DOHH2 (cell line): ENCODE measurements at regions not wholly inside any gene's neighbourhood (a gene's known extent, or its start where the extent isn't known, plus 50 kb on each side); places are given as distances from the start of the nearest gene placed in this dataset.

ENCODE experiments used
- EZH2phosphoT487 ChIP-seq: fragments of 200-600 bp; sonication (generic); IDR thresholded peaks from 2 replicates; pipeline ENCODE4 v1.6.1; 2017; ENCODE audit warnings: borderline replicate concordance, mild to moderate bottlenecking, antibody characterized with exemption, low read length, moderate library complexity, mixed read lengths
- TF ChIP-seq, protein P1 (sequence below): fragments of 200-600 bp; sonication (generic); IDR thresholded peaks from one replicate; pipeline ENCODE4 v1.5.1; 2014; ENCODE audit warnings: antibody characterized with exemption, mild to moderate bottlenecking, low read depth, low read length; ENCODE audit not compliant: poor library complexity, severe bottlenecking

DNA sequence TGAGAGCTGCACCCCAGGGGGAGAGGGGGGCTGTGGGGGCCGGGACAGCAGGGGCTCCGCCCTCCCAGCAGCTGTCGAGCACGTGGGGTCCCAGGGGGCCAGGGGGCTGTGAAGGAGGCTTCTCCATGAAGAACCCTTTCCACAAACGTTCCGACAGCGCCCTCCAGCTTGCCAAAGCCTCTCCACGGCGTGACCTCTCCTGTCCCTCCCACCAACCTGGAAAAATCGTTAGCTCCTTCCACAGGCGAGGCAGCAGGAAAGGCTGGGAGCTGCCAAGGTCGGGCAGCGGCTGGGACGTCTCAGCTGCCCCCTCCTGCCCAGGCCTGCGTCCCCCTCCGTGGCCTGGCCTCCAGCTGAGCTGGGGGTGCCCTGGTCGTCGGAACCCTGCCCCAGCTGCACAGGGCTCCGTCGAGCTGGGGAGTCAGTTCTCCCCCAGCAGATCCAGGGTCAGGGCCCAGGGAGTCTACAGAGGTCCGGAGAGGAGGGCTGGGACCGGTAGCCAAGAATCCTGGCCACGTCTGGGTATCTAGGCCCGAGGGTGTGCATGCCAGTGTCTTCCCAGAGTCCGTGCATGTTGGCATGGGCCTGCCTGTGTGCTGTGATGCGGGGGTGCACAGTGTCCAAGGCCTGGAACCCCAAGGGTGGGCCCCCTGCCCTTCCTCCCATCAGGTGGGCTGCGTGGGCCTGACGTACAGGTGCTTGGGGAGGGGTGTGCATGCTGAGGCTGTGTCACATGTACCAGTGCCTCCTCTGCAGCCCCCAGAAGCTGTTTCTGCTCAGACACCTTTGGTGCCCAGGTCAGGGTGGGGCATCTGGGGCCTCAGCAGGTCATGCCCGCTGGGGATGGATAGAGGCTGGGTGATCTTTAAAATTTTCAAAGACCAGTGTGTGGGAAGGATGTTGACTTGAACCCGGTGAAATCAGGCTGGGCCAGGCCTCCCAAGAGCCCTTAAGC lies 66.5 kb downstream of the UNCX start:
- TF ChIP-seq, protein P1, sequence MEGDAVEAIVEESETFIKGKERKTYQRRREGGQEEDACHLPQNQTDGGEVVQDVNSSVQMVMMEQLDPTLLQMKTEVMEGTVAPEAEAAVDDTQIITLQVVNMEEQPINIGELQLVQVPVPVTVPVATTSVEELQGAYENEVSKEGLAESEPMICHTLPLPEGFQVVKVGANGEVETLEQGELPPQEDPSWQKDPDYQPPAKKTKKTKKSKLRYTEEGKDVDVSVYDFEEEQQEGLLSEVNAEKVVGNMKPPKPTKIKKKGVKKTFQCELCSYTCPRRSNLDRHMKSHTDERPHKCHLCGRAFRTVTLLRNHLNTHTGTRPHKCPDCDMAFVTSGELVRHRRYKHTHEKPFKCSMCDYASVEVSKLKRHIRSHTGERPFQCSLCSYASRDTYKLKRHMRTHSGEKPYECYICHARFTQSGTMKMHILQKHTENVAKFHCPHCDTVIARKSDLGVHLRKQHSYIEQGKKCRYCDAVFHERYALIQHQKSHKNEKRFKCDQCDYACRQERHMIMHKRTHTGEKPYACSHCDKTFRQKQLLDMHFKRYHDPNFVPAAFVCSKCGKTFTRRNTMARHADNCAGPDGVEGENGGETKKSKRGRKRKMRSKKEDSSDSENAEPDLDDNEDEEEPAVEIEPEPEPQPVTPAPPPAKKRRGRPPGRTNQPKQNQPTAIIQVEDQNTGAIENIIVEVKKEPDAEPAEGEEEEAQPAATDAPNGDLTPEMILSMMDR = no peak
- no peak for TF ChIP-seq EZH2phosphoT487
